Heart right ventricle (tissue), 16 donors: ENCODE measurements at regions not wholly inside any gene's neighbourhood (a gene's known extent, or its start where the extent isn't known, plus 50 kb on each side); places are given as distances from the start of the nearest gene placed in this dataset.
"Not testable (repeated sequence)": the region's sequence is repeated elsewhere in the genome, so short reads cannot be mapped to it uniquely, and the experiment has no call there.

Experiments
- ATAC-seq, 8 donors: fragments of 200-7000 bp; cut with Tn5 transposase; one replicate each; pipeline ENCODE4 v1.9.1; 2020; ENCODE audit warnings: mild to moderate bottlenecking in 8 of 8, moderate library complexity in 8 of 8, moderate number of reproducible peaks in 1 of 8
- DNase-seq, 2 donors: peaks; one replicate each; pipeline ENCODE4 v3.0.0-alpha.2; 2020
- H3K27ac ChIP-seq, 10 donors: fragments of 200-600 bp; sonication (generic) in 2 of 10; one replicate each; pipeline versions ENCODE4 v1.5.0 to v1.8.0; 2020 to 2022; ENCODE audit warnings: mild to moderate bottlenecking in 3 of 10
- H3K27me3 ChIP-seq, 7 donors: fragments of 200-600 bp; one replicate each; pipeline ENCODE4 v1.8.0; 2021 to 2022; ENCODE audit warnings: mild to moderate bottlenecking in 2 of 7
- H3K36me3 ChIP-seq, 9 donors: fragments of 200-600 bp; sonication (generic) in 1 of 9; one replicate each; pipeline versions ENCODE4 v1.5.0 to v1.8.0; 2020 to 2022; ENCODE audit warnings: mild to moderate bottlenecking in 2 of 9
- H3K4me1 ChIP-seq, 9 donors: fragments of 200-600 bp; sonication (generic) in 1 of 9; one replicate each; pipeline versions ENCODE4 v1.5.0 to v1.8.0; 2020 to 2022; ENCODE audit warnings: mild to moderate bottlenecking in 4 of 9
- H3K4me3 ChIP-seq, 10 donors: fragments of 200-600 bp; sonication (generic) in 2 of 10; one replicate each; pipeline versions ENCODE4 v1.5.0 to v1.8.0; 2020 to 2022; ENCODE audit warnings: mild to moderate bottlenecking in 7 of 10, moderate library complexity in 2 of 10
- H3K9me3 ChIP-seq, 11 donors: fragments of 200-600 bp in 10 of 11; sonication (generic) in 2 of 11; one replicate each; pipeline versions ENCODE4 v1.5.0 to v1.8.0; 2013 to 2022; ENCODE audit warnings: mild to moderate bottlenecking in 2 of 11, control low read depth in 1 of 11, moderate library complexity in 1 of 11
- CTCF ChIP-seq, 9 donors: fragments of 200-600 bp; sonication (generic) in 2 of 9; IDR thresholded peaks; one replicate each; pipeline versions ENCODE4 v1.5.0 to v1.8.0; 2021 to 2022; ENCODE audit warnings: antibody characterized with exemption in 9 of 9, mild to moderate bottlenecking in 5 of 9, moderate library complexity in 1 of 9
- WGBS, 2 donors: extraction: QIAGEN DNeasy Blood & Tissue Kit; methylation state at CpG; one replicate each; pipeline ENCODE4 v1.1.7; 2013; ENCODE audit warnings: inconsistent platforms in 1 of 2; 5-methylcytosine and 5-hydroxymethylcytosine counted together
- intact Hi-C, 10 donors: fragments of 100-400 bp; cut with DNase I; formaldehyde crosslinking; loops; one replicate each; pipeline versions ENCODE4 v1.11.1 to v1.14.2; 2022
- donor health status: Arrhythmogenic right ventricular cardiomyopathy.
- donor health status: ischemic (EF 13 %, LVEDD 7.1; RV severe dilation, severe dysfunction).
- donor health status: healthy with polysubstance abuse.
- donor health status: DM: no; HTN: yes; CAD: no.
- donor health status: DM: no; HTN: no; CAD: no.
- donor health status: ischemic (EF 25% LVEDD 6.9; RV normal size, moderate dysfunction).
- donor health status: ischemic (EF 25% LVEDD 5.7; RV mildly dilated, moderate dysfunction).
- donor health status: healthy.
- donor health status: DM: yes; HTN: yes; CAD: no.
- donor health status: Ischemic cardiomyopathy.
- donor health status: ischemic (EF 35%, LVEDD 5.7; RV mildly dilated, moderate dysfunction).
- donor health status: nonischemic (EF 11% LVEDD 7.7; RV severe dilation, severe dysfunction).
- donor health status: DM: yes; HTN: yes; CAD: no.
- donor health status: PGD.
- donor health status: ischemic (EF 29% LVEDD 5.4; RV normal size, mild dysfunction).
- donor health status: nonischemic (EF 23%, LVEDD 6.1; RV moderate dilation, normal function).

- H3K9me3 ChIP-seq, DNase-seq, H3K36me3 ChIP-seq, intact Hi-C loops, H3K27me3 ChIP-seq, H3K4me1 ChIP-seq, H3K27ac ChIP-seq, ATAC-seq, H3K4me3 ChIP-seq: not testable (repeated sequence)
- WGBS, 2 donors: 94 to 98% methylated on average over 5 to 6 of the region's 6 CpGs
Measured at GRCh38 chr4:102210806-102211205, 134.5 kb downstream of the SLC39A8 start.

- H3K4me1 ChIP-seq, H3K36me3 ChIP-seq, H3K27ac ChIP-seq, DNase-seq, H3K27me3 ChIP-seq, H3K4me3 ChIP-seq, intact Hi-C loops, ATAC-seq: not testable (repeated sequence)
- 79 to 83% methylated on average over 3 of the region's 3 CpGs for WGBS, 2 donors
- H3K9me3 ChIP-seq: peaks cover 0 to 12% (median 0%) of the 10 kb centered on the region in 11 donors
Measured at GRCh38 chr4:102204634-102205033, 140.6 kb downstream of the SLC39A8 start.

- Histone ChIP-seq H3K27ac (no peak overlapping the region), H3K27me3 (no peaks in the 10 kb centered on the region), H3K9me3 (no peaks in the 10 kb centered on the region), H3K36me3 (no peaks in the 10 kb centered on the region), H3K4me1 (no peaks in the 10 kb centered on the region), H3K4me3 (no peak overlapping the region)
- ATAC-seq: no peak
- no peak for TF ChIP-seq CTCF (IDR thresholded peaks at IDR 0.05)
- DNase-seq: no peak
- intact Hi-C loops: no loop called here
- 42 to 47% methylated on average over 3 of the region's 3 CpGs for WGBS, 2 donors
Measured at GRCh38 chr4:102196221-102196620, 149.1 kb downstream of the SLC39A8 start.

GRCh38 chr4:102193145-102193544 is 152.1 kb downstream of the SLC39A8 start:
- H3K27me3 ChIP-seq: no peaks in the 10 kb centered on the region
- H3K36me3 ChIP-seq: no peaks in the 10 kb centered on the region
- no peak for TF ChIP-seq CTCF (IDR thresholded peaks at IDR 0.05)
- no peaks in the 10 kb centered on the region for H3K4me1 ChIP-seq
- H3K27ac ChIP-seq: no peak overlapping the region
- DNase-seq: no peak
- 84 to 90% methylated on average over 1 of the region's 1 CpG for WGBS, 2 donors
- no peak for ATAC-seq
- intact Hi-C loops: no loop called here
- no peaks in the 10 kb centered on the region for H3K9me3 ChIP-seq
- no peak overlapping the region for H3K4me3 ChIP-seq

GRCh38 chr4:102180046-102180445 is 165.2 kb downstream of the SLC39A8 start:
- DNase-seq: no peak
- no peak for TF ChIP-seq CTCF (IDR thresholded peaks at IDR 0.05)
- Histone ChIP-seq H3K27me3 (no peaks in the 10 kb centered on the region), H3K36me3 (no peaks in the 10 kb centered on the region), H3K9me3 (peaks cover 0 to 5% (median 0%) of the 10 kb centered on the region in 11 donors), H3K4me1 (no peaks in the 10 kb centered on the region), H3K27ac (no peak overlapping the region), H3K4me3 (no peak overlapping the region)
- intact Hi-C loops: no loop called here
- WGBS, 2 donors: 34 to 52% methylated on average over 1 of the region's 1 CpG
- no peak for ATAC-seq
